ENCODE measurements at regions not wholly inside any gene's neighbourhood (a gene's known extent, or its start where the extent isn't known, plus 50 kb on each side); places are given as distances from the start of the nearest gene placed in this dataset.

- no peak for TF ChIP-seq EP300 (IDR thresholded peaks at IDR 0.05)
- TF ChIP-seq, protein P1, sequence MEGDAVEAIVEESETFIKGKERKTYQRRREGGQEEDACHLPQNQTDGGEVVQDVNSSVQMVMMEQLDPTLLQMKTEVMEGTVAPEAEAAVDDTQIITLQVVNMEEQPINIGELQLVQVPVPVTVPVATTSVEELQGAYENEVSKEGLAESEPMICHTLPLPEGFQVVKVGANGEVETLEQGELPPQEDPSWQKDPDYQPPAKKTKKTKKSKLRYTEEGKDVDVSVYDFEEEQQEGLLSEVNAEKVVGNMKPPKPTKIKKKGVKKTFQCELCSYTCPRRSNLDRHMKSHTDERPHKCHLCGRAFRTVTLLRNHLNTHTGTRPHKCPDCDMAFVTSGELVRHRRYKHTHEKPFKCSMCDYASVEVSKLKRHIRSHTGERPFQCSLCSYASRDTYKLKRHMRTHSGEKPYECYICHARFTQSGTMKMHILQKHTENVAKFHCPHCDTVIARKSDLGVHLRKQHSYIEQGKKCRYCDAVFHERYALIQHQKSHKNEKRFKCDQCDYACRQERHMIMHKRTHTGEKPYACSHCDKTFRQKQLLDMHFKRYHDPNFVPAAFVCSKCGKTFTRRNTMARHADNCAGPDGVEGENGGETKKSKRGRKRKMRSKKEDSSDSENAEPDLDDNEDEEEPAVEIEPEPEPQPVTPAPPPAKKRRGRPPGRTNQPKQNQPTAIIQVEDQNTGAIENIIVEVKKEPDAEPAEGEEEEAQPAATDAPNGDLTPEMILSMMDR (IDR thresholded peaks at IDR 0.05) = no peak
- no peak for TF ChIP-seq POLR2A (IDR thresholded peaks at IDR 0.05; ENCODE audit: low read depth)
- no peak for TF ChIP-seq POLR2AphosphoS5 (IDR thresholded peaks at IDR 0.05)
- Histone ChIP-seq H3K4me1 (peaks cover 0 to 9% (median 4%) of the 10 kb centered on the region in 4 donors), H3K9me3 (no peaks in the 10 kb centered on the region), H3K36me3 (no peaks in the 10 kb centered on the region), H3K4me3 (no peak overlapping the region), H3K27ac (replicated peaks in 1 of 4) (no peak overlapping the region), H3K27me3 (no peaks in the 10 kb centered on the region)
- intact Hi-C loops (cut with DNase I) = no loop called here
- no peak for DNase-seq (ENCODE audit: extremely low spot score)
Observed at GRCh38 chr9:80004714-80005113, 432.9 kb downstream of the TLE4 start.

- no peak overlapping the region for H3K27ac ChIP-seq (replicated peaks in 1 of 4)
- no peaks in the 10 kb centered on the region for H3K9me3 ChIP-seq
- 38% methylated on average over 1 of the region's 1 CpG for WGBS
- intact Hi-C loops (cut with DNase I) = no loop called here
- DNase-seq (ENCODE audit: extremely low spot score) = no peak
- H3K4me3 ChIP-seq = no peak overlapping the region
- H3K36me3 ChIP-seq = no peaks in the 10 kb centered on the region
- H3K27me3 ChIP-seq = no peaks in the 10 kb centered on the region
- TF ChIP-seq, protein P1 (IDR thresholded peaks at IDR 0.05) = no peak
- TF ChIP-seq POLR2AphosphoS5 (IDR thresholded peaks at IDR 0.05) (no peak), EP300 (IDR thresholded peaks at IDR 0.05) (no peak), POLR2A (IDR thresholded peaks at IDR 0.05; ENCODE audit: low read depth) (no peak)
- peaks cover 0 to 7% (median 4%) of the 10 kb centered on the region in 4 donors for H3K4me1 ChIP-seq
Observed at GRCh38 chr9:79990536-79990935, 418.8 kb downstream of the TLE4 start.

DNA sequence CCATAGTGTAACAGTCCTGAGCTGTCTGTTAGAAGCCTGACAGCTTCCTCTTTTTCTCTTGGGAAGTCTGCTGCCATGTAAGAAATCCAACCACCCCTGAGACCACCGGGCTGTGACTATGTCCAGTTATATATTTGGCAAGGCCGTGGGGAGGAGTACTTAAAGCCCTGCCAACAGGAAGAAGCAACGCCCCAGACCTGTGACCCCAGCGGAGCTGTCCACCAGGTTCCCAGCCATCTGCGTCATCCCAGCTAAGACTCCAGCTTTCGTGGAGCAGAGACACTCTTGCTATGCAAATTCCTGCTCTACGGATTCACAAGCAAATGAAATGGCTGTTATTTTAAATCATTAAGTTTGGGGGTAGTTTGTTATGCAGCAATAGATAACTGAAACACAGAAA, 417.3 kb downstream of the TLE4 start:
- no peak for DNase-seq (ENCODE audit: extremely low spot score)
- TF ChIP-seq EP300 (IDR thresholded peaks at IDR 0.05) (no peak), POLR2A (IDR thresholded peaks at IDR 0.05; ENCODE audit: low read depth) (no peak)
- TF ChIP-seq, protein P1 (IDR thresholded peaks at IDR 0.05) = no peak
- H3K9me3 ChIP-seq = no peaks in the 10 kb centered on the region
- 69% methylated on average over 7 of the region's 7 CpGs for WGBS
- H3K4me3 ChIP-seq = no peak overlapping the region
- H3K27ac ChIP-seq (replicated peaks in 1 of 4) = no peak overlapping the region
- H3K4me1 ChIP-seq = peaks cover 0 to 18% (median 7%) of the 10 kb centered on the region in 4 donors
- no peaks in the 10 kb centered on the region for H3K27me3 ChIP-seq
- no peaks in the 10 kb centered on the region for H3K36me3 ChIP-seq
- intact Hi-C loops (cut with DNase I) = no loop called here

DNA sequence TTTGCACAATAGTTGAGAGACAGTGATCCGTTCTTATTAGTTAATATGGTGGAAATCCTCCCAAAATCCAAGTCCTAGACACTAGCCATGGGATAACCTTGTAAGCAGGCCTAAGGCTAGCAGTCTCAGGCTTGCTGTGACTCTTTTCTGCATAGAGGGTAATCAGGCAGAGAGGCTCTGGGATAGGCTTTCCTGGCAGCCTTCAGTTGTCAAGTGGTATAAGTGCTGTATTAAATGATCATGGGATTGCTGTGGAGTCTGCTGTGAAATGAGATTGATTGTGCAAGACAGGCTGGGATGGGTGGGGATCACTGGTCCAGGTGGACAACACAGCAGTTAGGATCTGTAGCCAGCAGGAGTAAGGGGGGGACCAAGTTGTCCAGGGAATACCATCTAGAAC, 416.4 kb downstream of the TLE4 start:
- Histone ChIP-seq H3K4me1 (peaks cover 0 to 18% (median 7%) of the 10 kb centered on the region in 4 donors), H3K9me3 (no peaks in the 10 kb centered on the region), H3K27ac (replicated peaks in 1 of 4) (no peak overlapping the region), H3K36me3 (no peaks in the 10 kb centered on the region), H3K4me3 (no peak overlapping the region), H3K27me3 (no peaks in the 10 kb centered on the region)
- no peak for DNase-seq (ENCODE audit: extremely low spot score)
- TF ChIP-seq EP300 (IDR thresholded peaks at IDR 0.05) (no peak), POLR2AphosphoS5 (IDR thresholded peaks at IDR 0.05) (no peak), POLR2A (IDR thresholded peaks at IDR 0.05; ENCODE audit: low read depth) (no peak)
- TF ChIP-seq, protein P1 (IDR thresholded peaks at IDR 0.05) = no peak
- intact Hi-C loops (cut with DNase I) = no loop called here
- 100% methylated on average over 1 of the region's 1 CpG for WGBS

GRCh38 chr9:79986437-79986836, 414.7 kb downstream of the TLE4 start:
- Histone ChIP-seq H3K36me3 (no peaks in the 10 kb centered on the region), H3K4me3 (no peak overlapping the region), H3K9me3 (no peaks in the 10 kb centered on the region), H3K27ac (replicated peaks in 1 of 4) (no peak overlapping the region), H3K4me1 (peaks cover 0 to 18% (median 7%) of the 10 kb centered on the region in 4 donors), H3K27me3 (no peaks in the 10 kb centered on the region)
- WGBS = 92% methylated on average over 5 of the region's 5 CpGs
- TF ChIP-seq, protein P1 (IDR thresholded peaks at IDR 0.05) = no peak
- no peak for TF ChIP-seq EP300 (IDR thresholded peaks at IDR 0.05)
- TF ChIP-seq POLR2AphosphoS5 (IDR thresholded peaks at IDR 0.05) = no peak
- no peak for TF ChIP-seq POLR2A (IDR thresholded peaks at IDR 0.05; ENCODE audit: low read depth)
- intact Hi-C loops (cut with DNase I) = no loop called here
- DNase-seq (ENCODE audit: extremely low spot score) = no peak
